ENCODE measurements at regions not wholly inside any gene's neighbourhood (a gene's known extent, or its start where the extent isn't known, plus 50 kb on each side); places are given as distances from the start of the nearest gene placed in this dataset.

DNA sequence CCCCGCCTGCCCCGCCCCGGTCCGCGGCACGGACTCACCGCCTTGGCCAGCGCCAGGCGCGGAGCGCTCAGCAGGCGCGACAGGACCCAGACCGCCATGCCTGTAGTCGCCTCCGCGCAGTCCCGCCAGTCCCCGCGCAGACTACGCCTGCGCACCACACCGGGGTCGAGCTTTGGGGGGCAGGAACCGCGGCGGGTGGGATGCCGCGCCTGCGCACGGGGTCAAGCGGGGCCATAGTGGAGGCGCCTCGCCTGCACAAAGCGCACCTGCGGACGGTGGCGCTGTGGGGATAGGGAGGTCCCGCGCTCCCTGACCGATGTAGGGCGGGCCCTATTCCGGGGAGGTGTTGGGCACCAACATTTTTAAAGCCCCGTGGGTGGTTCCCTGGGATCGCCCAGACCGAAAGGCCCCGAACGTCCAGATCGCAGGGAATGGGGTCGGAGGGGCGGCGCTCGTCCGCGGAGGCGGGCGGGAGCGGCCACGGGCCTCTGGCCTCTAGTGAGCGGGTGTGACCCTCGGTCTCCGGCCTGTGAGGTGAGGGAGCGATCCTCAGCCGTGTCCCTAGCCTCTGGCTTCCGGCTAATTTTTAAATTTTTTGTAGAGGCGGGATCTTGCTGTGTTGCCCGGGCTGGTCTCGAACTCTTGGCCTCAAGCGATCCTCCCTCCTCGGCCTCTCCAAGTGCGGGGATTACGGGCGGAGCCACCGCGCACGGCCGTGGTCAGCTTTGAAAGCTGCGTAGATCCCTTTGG, 70.8 kb upstream of the LPCAT1 start (continued):
- TF ChIP-seq, protein P1, sequence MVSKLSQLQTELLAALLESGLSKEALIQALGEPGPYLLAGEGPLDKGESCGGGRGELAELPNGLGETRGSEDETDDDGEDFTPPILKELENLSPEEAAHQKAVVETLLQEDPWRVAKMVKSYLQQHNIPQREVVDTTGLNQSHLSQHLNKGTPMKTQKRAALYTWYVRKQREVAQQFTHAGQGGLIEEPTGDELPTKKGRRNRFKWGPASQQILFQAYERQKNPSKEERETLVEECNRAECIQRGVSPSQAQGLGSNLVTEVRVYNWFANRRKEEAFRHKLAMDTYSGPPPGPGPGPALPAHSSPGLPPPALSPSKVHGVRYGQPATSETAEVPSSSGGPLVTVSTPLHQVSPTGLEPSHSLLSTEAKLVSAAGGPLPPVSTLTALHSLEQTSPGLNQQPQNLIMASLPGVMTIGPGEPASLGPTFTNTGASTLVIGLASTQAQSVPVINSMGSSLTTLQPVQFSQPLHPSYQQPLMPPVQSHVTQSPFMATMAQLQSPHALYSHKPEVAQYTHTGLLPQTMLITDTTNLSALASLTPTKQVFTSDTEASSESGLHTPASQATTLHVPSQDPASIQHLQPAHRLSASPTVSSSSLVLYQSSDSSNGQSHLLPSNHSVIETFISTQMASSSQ (IDR thresholded peaks at IDR 0.05; ENCODE audit: low read depth), result no peak
- TF ChIP-seq, protein P1 (CRISPR knock-in tag; IDR thresholded peaks at IDR 0.05; ENCODE audit: borderline replicate concordance), result peak; percentile 57; the same call in 1 of the 2 replicates
- TF ChIP-seq NCOR1 (IDR thresholded peaks at IDR 0.05; ENCODE audit: borderline replicate concordance, low read length) (no peak), ZNF776 (CRISPR knock-in tag; IDR thresholded peaks at IDR 0.05) (peak; percentile 57; the same call in 1 of the 2 replicates), YEATS2 (CRISPR knock-in tag; IDR thresholded peaks at IDR 0.05; ENCODE audit: borderline replicate concordance) (peak; percentile 39; the same call in 1 of the 2 replicates), NR2F6 (IDR thresholded peaks at IDR 0.05) (no peak), NR2F6 (CRISPR knock-in tag; IDR thresholded peaks at IDR 0.05) (peak; percentile 81), NCOA2 (CRISPR knock-in tag; IDR thresholded peaks at IDR 0.05) (no peak), SAFB2 (CRISPR knock-in tag; IDR thresholded peaks at IDR 0.05; ENCODE audit: borderline replicate concordance, low read depth) (peak; percentile 38; the same call in 1 of the 2 replicates)
- TF ChIP-seq, protein P2, sequence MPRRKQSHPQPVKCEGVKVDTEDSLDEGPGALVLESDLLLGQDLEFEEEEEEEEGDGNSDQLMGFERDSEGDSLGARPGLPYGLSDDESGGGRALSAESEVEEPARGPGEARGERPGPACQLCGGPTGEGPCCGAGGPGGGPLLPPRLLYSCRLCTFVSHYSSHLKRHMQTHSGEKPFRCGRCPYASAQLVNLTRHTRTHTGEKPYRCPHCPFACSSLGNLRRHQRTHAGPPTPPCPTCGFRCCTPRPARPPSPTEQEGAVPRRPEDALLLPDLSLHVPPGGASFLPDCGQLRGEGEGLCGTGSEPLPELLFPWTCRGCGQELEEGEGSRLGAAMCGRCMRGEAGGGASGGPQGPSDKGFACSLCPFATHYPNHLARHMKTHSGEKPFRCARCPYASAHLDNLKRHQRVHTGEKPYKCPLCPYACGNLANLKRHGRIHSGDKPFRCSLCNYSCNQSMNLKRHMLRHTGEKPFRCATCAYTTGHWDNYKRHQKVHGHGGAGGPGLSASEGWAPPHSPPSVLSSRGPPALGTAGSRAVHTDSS (CRISPR knock-in tag; conservative IDR thresholded peaks at IDR 0.05), result no peak
- TF ChIP-seq, protein P3, sequence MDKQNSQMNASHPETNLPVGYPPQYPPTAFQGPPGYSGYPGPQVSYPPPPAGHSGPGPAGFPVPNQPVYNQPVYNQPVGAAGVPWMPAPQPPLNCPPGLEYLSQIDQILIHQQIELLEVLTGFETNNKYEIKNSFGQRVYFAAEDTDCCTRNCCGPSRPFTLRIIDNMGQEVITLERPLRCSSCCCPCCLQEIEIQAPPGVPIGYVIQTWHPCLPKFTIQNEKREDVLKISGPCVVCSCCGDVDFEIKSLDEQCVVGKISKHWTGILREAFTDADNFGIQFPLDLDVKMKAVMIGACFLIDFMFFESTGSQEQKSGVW (CRISPR knock-in tag; IDR thresholded peaks at IDR 0.05; ENCODE audit: borderline replicate concordance), result no peak
- TF ChIP-seq, protein P4, sequence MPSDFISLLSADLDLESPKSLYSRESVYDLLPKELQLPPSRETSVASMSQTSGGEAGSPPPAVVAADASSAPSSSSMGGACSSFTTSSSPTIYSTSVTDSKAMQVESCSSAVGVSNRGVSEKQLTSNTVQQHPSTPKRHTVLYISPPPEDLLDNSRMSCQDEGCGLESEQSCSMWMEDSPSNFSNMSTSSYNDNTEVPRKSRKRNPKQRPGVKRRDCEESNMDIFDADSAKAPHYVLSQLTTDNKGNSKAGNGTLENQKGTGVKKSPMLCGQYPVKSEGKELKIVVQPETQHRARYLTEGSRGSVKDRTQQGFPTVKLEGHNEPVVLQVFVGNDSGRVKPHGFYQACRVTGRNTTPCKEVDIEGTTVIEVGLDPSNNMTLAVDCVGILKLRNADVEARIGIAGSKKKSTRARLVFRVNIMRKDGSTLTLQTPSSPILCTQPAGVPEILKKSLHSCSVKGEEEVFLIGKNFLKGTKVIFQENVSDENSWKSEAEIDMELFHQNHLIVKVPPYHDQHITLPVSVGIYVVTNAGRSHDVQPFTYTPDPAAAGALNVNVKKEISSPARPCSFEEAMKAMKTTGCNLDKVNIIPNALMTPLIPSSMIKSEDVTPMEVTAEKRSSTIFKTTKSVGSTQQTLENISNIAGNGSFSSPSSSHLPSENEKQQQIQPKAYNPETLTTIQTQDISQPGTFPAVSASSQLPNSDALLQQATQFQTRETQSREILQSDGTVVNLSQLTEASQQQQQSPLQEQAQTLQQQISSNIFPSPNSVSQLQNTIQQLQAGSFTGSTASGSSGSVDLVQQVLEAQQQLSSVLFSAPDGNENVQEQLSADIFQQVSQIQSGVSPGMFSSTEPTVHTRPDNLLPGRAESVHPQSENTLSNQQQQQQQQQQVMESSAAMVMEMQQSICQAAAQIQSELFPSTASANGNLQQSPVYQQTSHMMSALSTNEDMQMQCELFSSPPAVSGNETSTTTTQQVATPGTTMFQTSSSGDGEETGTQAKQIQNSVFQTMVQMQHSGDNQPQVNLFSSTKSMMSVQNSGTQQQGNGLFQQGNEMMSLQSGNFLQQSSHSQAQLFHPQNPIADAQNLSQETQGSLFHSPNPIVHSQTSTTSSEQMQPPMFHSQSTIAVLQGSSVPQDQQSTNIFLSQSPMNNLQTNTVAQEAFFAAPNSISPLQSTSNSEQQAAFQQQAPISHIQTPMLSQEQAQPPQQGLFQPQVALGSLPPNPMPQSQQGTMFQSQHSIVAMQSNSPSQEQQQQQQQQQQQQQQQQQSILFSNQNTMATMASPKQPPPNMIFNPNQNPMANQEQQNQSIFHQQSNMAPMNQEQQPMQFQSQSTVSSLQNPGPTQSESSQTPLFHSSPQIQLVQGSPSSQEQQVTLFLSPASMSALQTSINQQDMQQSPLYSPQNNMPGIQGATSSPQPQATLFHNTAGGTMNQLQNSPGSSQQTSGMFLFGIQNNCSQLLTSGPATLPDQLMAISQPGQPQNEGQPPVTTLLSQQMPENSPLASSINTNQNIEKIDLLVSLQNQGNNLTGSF (CRISPR knock-in tag; IDR thresholded peaks at IDR 0.05), result no peak
- TF ChIP-seq, protein P5, sequence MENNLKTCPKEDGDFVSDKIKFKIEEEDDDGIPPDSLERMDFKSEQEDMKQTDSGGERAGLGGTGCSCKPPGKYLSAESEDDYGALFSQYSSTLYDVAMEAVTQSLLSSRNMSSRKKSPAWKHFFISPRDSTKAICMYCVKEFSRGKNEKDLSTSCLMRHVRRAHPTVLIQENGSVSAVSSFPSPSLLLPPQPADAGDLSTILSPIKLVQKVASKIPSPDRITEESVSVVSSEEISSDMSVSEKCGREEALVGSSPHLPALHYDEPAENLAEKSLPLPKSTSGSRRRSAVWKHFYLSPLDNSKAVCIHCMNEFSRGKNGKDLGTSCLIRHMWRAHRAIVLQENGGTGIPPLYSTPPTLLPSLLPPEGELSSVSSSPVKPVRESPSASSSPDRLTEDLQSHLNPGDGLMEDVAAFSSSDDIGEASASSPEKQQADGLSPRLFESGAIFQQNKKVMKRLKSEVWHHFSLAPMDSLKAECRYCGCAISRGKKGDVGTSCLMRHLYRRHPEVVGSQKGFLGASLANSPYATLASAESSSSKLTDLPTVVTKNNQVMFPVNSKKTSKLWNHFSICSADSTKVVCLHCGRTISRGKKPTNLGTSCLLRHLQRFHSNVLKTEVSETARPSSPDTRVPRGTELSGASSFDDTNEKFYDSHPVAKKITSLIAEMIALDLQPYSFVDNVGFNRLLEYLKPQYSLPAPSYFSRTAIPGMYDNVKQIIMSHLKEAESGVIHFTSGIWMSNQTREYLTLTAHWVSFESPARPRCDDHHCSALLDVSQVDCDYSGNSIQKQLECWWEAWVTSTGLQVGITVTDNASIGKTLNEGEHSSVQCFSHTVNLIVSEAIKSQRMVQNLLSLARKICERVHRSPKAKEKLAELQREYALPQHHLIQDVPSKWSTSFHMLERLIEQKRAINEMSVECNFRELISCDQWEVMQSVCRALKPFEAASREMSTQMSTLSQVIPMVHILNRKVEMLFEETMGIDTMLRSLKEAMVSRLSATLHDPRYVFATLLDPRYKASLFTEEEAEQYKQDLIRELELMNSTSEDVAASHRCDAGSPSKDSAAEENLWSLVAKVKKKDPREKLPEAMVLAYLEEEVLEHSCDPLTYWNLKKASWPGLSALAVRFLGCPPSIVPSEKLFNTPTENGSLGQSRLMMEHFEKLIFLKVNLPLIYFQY (CRISPR knock-in tag; IDR thresholded peaks at IDR 0.05; ENCODE audit: borderline replicate concordance), result peak; percentile 42; the same call in 1 of the 2 replicates

Data from HepG2 (cell line).